Spleen (tissue), 7 donors: ENCODE measurements at regions not wholly inside any gene's neighbourhood (a gene's known extent, or its start where the extent isn't known, plus 50 kb on each side); places are given as distances from the start of the nearest gene placed in this dataset.

Source experiments
- POLR2A ChIP-seq, 3 donors: fragments of 450-650 bp; IDR thresholded peaks; one replicate each; pipeline ENCODE4 v1.5.1; 2017; ENCODE audit warnings: antibody characterized with exemption in 3 of 3, mild to moderate bottlenecking in 1 of 3
- POLR2AphosphoS5 ChIP-seq, 3 donors: sonication (generic); formaldehyde crosslinking; IDR thresholded peaks; one replicate each; pipeline ENCODE4 v1.5.1; 2017; ENCODE audit warnings: antibody characterized with exemption in 3 of 3
- TF ChIP-seq, protein P1 (sequence below), 11 experiments: fragments of 200-600 bp in 7 of 11; fragments of 450-650 bp in 4 of 11; sonication (generic) in 4 of 11; IDR thresholded peaks in 8 of 11; conservative IDR thresholded peaks in 3 of 11; 1 replicate in 7 of 11; 2 replicates in 4 of 11; pipeline versions ENCODE4 v1.4.0 to v1.8.0; 2016 to 2021; ENCODE audit warnings: antibody characterized with exemption in 11 of 11, inconsistent platforms in 4 of 11, mild to moderate bottlenecking in 1 of 11
- donor health status: DM: no; HTN: no; CAD: no; lungs with moderate emphysema.
- donor health status: DM: no; HTN: no; CAD: no.
- donor health status: DM: no; HTN: no; CAD: no.

DNA sequence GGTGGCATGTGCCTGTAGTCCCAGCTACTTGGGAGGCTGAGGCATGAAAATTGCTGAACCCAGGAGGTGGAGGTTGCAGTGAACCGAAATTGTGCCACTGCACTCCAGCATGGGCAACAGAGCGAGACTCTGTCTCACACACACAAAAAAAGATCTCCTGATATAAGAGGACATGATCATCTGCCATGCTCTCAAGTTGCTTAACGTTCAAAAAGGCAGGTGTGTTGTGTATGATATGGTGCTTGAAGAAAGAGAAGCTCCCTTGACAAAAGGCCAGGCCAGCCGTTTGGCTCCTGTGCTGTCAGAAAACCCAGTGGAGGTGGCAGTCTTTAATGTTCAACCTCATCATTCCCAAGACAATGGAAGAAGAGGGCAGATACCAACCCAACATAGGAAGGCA is 117.3 kb upstream of the PLET1 start:
- TF ChIP-seq, protein P1, sequence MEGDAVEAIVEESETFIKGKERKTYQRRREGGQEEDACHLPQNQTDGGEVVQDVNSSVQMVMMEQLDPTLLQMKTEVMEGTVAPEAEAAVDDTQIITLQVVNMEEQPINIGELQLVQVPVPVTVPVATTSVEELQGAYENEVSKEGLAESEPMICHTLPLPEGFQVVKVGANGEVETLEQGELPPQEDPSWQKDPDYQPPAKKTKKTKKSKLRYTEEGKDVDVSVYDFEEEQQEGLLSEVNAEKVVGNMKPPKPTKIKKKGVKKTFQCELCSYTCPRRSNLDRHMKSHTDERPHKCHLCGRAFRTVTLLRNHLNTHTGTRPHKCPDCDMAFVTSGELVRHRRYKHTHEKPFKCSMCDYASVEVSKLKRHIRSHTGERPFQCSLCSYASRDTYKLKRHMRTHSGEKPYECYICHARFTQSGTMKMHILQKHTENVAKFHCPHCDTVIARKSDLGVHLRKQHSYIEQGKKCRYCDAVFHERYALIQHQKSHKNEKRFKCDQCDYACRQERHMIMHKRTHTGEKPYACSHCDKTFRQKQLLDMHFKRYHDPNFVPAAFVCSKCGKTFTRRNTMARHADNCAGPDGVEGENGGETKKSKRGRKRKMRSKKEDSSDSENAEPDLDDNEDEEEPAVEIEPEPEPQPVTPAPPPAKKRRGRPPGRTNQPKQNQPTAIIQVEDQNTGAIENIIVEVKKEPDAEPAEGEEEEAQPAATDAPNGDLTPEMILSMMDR (IDR thresholded peaks at IDR 0.05 in 8 of 11, conservative IDR thresholded peaks at IDR 0.05 in 3 of 11), result no peak
- TF ChIP-seq POLR2A (IDR thresholded peaks at IDR 0.05), result no peak
- TF ChIP-seq POLR2AphosphoS5 (IDR thresholded peaks at IDR 0.05), result no peak
